GM21717 (cell line): ENCODE measurements at regions not wholly inside any gene's neighbourhood (a gene's known extent, or its start where the extent isn't known, plus 50 kb on each side); places are given as distances from the start of the nearest gene placed in this dataset.

Experiments used
- ATAC-seq: cut with Tn5 transposase; IDR thresholded peaks from one replicate; pipeline ENCODE4 v1.9.1; 2021; ENCODE audit warnings: mild to moderate bottlenecking, moderate library complexity; ENCODE audit not compliant: unreplicated experiment

DNA sequence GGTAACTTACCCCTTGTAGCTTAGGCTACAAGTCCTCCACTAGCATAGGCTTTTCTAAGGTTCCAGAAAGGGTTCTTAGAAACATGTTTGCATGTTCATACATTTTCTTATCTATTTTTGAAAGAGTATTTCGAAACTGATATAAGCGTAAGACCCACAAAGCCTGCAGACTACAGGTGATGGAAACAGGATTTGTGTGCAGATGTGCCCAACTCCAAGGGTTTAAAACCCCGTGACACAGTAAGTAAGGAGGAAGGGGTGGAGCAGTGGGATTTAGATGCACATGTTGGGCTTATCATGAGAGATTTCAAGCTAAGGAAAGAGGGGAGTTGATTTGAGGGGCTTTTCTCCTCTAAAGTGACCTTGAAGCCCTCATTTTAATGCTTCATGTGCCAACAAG is 164.7 kb downstream of the LTN1 start:
- no peak for ATAC-seq

DNA sequence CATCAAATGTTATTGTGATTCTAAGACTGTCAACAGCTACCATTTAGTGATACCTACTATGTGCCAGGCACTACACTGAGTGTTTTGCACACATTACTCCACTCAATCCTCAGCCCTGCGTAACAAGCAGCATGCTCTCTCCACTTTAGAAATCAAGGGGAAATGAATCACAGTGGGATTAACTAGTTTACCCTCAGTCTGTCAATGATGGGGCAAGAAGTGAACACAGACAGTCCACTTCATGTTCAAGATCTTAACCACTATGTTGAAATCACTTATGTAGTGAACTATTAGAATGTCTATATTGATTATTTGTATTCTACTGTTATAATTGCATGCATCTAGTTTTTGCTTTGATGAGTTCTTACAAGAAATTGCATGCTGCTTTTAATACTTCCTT is 165.3 kb downstream of the LTN1 start:
- ATAC-seq = no peak

DNA sequence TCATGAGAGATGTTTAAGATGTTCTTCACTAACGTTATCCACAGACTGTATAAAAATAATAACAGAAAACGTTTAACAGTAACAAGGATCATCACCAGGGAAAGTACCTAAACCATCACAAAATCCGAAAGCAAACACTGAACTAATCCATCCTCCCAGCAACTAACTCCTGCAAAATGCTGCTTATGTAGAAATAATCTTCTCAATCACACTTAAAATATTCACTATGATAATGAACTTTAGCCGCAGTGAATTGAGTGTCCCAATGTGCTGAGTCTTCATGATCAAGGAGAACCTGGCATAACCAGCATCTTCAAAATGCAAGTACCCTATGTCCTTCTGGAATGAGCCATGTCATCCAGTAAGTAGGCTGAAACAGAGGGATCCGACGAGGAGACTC is 166.1 kb downstream of the LTN1 start:
- ATAC-seq = no peak

DNA sequence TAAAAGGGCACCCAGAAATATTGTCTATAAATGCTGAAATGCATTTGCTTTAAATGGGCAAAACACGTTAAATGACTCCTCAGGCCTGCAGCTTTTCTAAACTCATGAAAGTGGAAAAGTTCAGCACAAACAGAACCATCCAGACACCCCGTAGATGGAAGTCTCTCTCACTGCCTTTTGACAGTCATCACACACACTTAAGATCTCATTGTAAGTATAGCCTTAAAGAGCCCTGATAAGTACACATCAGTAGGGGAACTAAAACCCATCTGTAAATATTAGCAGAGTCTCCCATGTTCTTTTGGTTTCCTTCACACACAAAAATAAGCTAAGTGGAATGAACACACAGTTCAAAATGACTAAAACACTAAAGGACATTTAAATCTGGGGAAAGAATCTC is 166.7 kb downstream of the LTN1 start:
- no peak for ATAC-seq

DNA sequence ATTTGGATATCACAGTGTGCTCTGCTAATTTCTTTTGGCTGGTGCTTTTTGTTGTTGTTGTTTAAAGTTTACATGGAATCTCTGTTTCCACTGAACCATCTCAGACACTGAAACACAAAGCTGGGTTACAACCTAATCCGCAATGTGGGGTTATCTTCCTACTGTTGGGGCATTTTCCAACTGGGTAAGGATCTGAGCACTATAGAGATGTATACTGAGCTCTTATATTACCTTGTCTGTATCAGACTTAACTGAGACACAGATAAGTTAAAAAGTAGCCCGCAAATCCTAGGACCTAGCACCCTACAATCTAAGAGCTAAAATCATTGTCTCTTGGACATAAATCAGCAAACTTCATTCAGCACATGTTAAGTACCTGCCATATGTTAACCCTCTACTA is 169.2 kb downstream of the LTN1 start:
- ATAC-seq = no peak

- ATAC-seq = no peak
Measured at GRCh38 chr21:28822486-28823335, 170.0 kb downstream of the LTN1 start.

GRCh38 chr21:28822123-28822399 is 170.6 kb downstream of the LTN1 start:
- ATAC-seq = no peak

GRCh38 chr21:28821276-28822122 is 171.2 kb downstream of the LTN1 start:
- ATAC-seq = no peak

- ATAC-seq = no peak
Measured at GRCh38 chr21:28818663-28819278, 173.9 kb downstream of the LTN1 start.

- ATAC-seq = no peak
Measured at GRCh38 chr21:28817871-28818270, 174.8 kb downstream of the LTN1 start.

DNA sequence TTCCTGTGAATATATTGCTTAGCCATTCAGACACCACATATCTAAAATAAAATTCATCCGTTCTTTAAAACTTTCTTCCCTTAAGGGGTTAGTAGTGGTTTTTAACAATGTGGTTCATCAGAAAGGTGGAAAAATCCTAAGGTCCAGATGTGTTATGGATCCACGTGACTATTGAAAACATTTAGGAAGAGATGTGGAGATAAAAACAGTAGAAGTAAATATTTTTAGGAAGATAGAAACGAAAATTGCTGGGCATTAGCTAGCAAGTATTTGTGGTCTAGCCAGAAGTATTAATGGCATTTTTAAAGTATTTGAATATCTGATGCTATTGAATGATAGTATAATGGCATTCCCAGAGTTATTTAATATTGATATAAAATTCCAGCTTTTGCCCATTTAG is 180.8 kb downstream of the LTN1 start:
- no peak for ATAC-seq

DNA sequence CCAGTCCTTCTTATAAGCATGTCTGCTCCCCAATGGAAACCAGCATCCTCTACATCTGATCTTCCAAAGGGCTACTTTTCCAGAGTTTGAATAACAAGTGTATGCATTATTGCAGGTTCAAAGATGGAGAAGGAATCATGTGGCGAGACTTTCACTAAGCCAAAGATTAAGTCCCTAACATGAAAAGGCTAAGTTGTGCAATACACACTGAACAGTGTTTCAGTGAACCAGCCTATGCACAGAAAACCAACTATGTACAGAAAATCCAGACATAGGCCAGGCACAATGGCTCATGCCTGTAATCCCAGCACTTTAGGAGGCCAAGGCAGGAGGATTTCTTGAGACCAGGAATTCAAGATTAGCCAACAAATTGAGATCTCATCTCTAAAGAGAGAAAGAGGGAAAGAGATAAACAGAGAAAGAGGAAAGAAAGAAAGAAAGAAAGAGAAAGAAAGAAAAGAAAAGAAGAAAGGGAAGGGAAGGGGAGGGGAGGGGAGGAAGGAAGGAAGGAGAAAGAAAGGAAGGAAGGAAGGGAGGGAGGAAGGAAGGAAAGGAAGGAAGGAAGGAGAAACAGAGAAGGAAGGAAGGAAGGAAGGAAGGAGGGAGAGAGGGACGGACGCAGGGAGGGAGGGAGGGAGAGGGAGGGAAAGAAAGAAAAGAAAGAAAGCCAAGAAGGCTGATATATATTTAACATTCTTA is 181.7 kb downstream of the LTN1 start:
- ATAC-seq = no peak

DNA sequence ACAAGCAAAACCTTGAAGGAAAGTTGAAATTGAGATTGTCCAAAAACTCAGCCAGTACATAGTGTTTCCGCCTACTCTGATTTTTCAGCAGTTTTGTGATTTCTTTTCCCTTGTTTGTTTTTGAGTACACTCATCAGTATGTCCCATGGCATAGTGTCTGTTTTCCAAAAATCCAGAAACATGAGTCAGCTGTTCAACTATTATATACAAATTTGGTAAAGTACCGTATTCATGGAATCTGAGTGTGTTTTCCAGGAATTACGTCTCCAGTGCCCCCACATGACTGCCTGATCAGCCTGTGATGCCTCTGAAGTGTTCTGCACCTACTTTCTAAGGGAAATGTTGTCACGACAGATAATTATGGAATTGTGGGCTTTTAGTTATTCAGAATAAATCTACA is 186.8 kb downstream of the LTN1 start:
- ATAC-seq = no peak

DNA sequence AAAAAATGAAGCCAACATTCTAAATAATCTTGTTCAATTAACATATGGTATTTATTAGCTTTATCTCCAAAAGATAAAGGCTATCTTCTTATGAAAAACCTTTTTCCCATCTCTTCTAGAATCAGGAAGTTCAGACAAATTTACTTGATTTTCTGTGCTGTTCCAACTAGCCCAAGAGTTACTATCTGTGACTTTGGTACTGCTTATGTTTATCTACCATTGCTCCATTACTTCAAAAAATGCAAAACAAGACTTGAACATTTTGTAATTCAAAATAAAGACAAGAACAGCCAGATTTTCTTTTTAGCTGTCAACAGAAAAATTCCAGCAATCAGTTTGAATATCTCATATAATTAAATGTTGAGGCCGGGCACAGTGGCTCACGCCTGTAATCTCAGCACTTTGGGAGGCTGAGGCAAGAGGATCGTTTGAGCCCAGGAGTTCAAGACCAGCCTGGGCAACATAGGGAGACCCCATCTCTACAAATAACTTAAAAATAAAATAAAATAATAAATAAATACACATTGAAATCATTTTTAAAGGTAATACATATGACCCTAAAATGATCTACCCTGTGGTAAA is 188.5 kb downstream of the LTN1 start:
- ATAC-seq = no peak

DNA sequence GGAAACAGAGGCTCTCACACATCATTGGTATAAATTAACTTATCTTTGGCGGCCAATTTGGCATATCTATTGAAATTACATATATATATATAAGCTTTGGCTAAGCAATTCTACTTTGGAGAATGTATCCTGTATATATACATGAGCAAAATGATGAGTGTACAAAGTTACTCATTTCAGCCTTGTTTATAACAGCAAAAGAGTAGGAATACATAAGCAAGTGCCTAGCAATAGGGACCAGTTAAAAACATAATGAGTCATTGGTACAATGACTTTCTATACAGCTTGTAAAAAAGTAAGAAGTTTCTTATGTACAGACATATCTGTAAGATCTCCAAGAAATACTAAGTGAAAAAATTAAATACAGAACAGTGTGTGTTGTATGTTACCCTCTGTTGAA is 190.8 kb downstream of the LTN1 start:
- ATAC-seq = no peak

DNA sequence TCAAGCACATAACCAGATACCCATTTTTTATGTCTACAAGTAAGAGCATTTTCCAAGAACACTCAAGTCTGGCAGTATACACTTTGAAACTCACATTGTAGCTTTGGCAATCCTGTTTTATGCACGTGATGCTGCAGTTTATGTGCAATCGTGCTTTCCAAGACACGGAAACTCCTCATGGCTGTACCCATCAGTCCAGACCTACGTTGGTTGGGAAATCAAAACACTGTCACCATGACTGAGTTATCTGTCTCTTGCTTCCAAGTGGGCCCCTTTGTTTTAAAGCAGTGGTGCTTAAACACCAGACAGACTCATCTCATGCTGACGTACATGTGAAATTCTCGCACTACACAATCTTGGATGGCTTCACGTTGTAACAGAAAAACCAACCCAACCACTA is 192.8 kb downstream of the LTN1 start:
- ATAC-seq = no peak

GRCh38 chr21:28798798-28799197 is 193.9 kb downstream of the LTN1 start:
- no peak for ATAC-seq

DNA sequence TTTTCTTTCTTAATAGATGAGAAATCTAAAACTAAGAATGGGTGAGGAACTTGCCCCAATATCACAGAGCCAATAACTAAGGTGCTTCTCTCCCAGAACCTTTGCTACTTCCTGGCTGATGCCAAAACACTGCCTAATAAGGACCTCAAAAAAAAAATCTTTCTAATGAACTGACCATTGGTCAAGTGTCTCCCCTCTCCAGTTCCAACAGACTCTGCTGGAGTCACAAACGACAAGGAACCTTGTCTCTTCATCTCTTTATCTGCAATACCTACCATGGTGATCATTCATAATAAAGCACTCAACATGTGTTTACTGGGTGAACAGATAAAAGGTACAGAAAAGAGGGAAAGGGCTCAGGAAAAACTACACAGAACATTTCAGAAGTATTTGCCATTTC is 197.4 kb downstream of the LTN1 start:
- ATAC-seq = no peak

DNA sequence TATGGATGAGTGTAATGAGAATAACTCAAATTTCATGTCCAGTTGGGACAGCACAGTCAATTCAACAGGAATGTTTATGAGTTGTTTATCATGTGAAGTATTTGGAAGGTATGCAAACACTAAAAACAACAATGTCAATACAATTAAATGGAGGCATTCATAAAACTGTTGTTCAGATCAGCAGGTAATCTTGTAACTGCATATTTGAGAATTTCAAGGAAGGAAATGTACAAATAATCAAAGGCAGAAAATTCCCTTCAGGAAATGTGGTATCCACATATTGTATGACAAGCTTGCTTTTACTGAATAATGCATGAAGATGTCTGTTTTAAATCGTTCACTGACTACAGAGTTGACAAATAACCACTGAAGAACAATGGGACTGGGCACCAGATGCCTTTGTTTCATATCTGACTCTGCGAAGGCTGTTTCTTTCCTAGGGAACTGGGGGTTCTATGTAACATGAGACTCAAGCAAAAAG is 198.3 kb downstream of the LTN1 start:
- no peak for ATAC-seq

DNA sequence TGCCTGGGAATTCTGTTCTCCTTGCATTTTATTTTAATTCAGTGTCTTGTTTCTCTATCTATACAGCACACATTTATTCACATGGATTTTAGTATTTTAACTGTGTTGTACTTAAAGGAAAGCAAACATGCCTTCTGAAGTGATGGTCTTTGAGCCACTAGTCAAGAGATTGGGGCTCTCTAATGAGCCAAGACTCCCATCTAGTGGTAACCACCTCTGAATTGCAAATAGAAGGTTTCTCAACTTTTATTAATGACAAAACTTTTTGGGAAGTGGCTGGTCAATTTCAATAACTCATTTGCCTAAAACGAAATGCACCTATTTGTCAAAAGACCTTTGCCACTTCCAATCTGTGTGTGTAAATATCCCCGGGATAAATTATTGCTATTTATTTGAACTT is 199.6 kb downstream of the LTN1 start:
- ATAC-seq = no peak
